Gastroesophageal sphincter (tissue), 4 donors: ENCODE measurements at regions not wholly inside any gene's neighbourhood (a gene's known extent, or its start where the extent isn't known, plus 50 kb on each side); places are given as distances from the start of the nearest gene placed in this dataset.

Experiments
- ATAC-seq: fragments of 150-250 bp; one replicate; pipeline ENCODE4 v1.9.1; 2016; ENCODE audit warnings: mild to moderate bottlenecking, moderate library complexity
- H3K27ac ChIP-seq, 4 donors: fragments of 200-600 bp; sonication (generic) in 3 of 4; 1 replicate in 3 of 4; 2 replicates in 1 of 4; pipeline ENCODE4 v1.5.1; 2016 to 2019
- H3K27me3 ChIP-seq: fragments of 200-600 bp; sonication (generic); one replicate; pipeline ENCODE4 v1.5.1; 2019
- H3K36me3 ChIP-seq, 2 donors: fragments of 200-600 bp; sonication (generic); one replicate each; pipeline ENCODE4 v1.5.1; 2019; ENCODE audit warnings: control low read depth in 1 of 2
- H3K4me1 ChIP-seq, 3 donors: fragments of 200-600 bp; sonication (generic); 1 replicate in 2 of 3; 2 replicates in 1 of 3; pipeline ENCODE4 v1.5.1; 2016 to 2019; ENCODE audit warnings: control low read depth in 2 of 3
- H3K4me3 ChIP-seq, 2 donors: fragments of 200-600 bp; sonication (generic); one replicate each; pipeline ENCODE4 v1.5.1; 2019; ENCODE audit warnings: mild to moderate bottlenecking in 1 of 2, moderate library complexity in 1 of 2
- H3K9me3 ChIP-seq, 3 donors: fragments of 200-600 bp; sonication (generic); one replicate each; pipeline ENCODE4 v1.5.1; 2017 to 2019; ENCODE audit warnings: control low read depth in 2 of 3
- CTCF ChIP-seq, 4 experiments: fragments of 200-600 bp in 2 of 4; fragments of 450-650 bp in 2 of 4; sonication (generic) in 1 of 4; IDR thresholded peaks; one replicate each; pipeline ENCODE4 v1.5.1; 2017 to 2019; ENCODE audit warnings: antibody characterized with exemption in 4 of 4, mild to moderate bottlenecking in 2 of 4, moderate library complexity in 2 of 4
- EP300 ChIP-seq: sonication (generic); formaldehyde crosslinking; IDR thresholded peaks from one replicate; pipeline ENCODE4 v1.6.1; 2017; ENCODE audit warnings: antibody characterized with exemption, mild to moderate bottlenecking
- POLR2A ChIP-seq, 2 donors: fragments of 450-650 bp; IDR thresholded peaks; one replicate each; pipeline ENCODE4 v1.6.1; 2017; ENCODE audit warnings: antibody characterized with exemption in 2 of 2, mild to moderate bottlenecking in 2 of 2, moderate library complexity in 1 of 2
- POLR2AphosphoS5 ChIP-seq: sonication (generic); formaldehyde crosslinking; IDR thresholded peaks from one replicate; pipeline ENCODE4 v1.6.1; 2017; ENCODE audit warnings: antibody characterized with exemption
- WGBS, 2 donors: methylation state at CpG; one replicate each; pipeline ENCODE4 v1.1.5; 2018; ENCODE audit warnings: low coverage in 1 of 2; 5-methylcytosine and 5-hydroxymethylcytosine counted together

GRCh38 chr1:5386371-5386770 is 605.9 kb downstream of the NPHP4 start:
- H3K27me3 ChIP-seq = peaks cover 92% of the 10 kb centered on the region
- no peaks in the 10 kb centered on the region for H3K4me1 ChIP-seq
- TF ChIP-seq POLR2AphosphoS5 = no peak
- TF ChIP-seq POLR2A (IDR thresholded peaks at IDR 0.05) = no peak
- TF ChIP-seq CTCF (IDR thresholded peaks at IDR 0.05) = no peak
- TF ChIP-seq EP300 = no peak
- H3K4me3 ChIP-seq = no peak overlapping the region
- no peak for ATAC-seq
- no peaks in the 10 kb centered on the region for H3K9me3 ChIP-seq
- 20 to 60% methylated on average over 1 of the region's 3 CpGs for WGBS, 2 donors
- H3K36me3 ChIP-seq = no peaks in the 10 kb centered on the region
- H3K27ac ChIP-seq = no peak overlapping the region

- ATAC-seq = no peak
- Histone ChIP-seq H3K36me3 (no peaks in the 10 kb centered on the region), H3K27me3 (peaks cover 92% of the 10 kb centered on the region), H3K4me1 (no peaks in the 10 kb centered on the region), H3K27ac (no peak overlapping the region), H3K4me3 (no peak overlapping the region), H3K9me3 (no peaks in the 10 kb centered on the region)
- TF ChIP-seq POLR2AphosphoS5 (no peak), CTCF (IDR thresholded peaks at IDR 0.05) (no peak), EP300 (no peak), POLR2A (IDR thresholded peaks at IDR 0.05) (no peak)
- WGBS, 2 donors = 60 to 74% methylated on average over 3 of the region's 7 CpGs
Observed at GRCh38 chr1:5385956-5386355, 606.3 kb downstream of the NPHP4 start.

- TF ChIP-seq POLR2AphosphoS5 = no peak
- no peak for TF ChIP-seq POLR2A (IDR thresholded peaks at IDR 0.05)
- Histone ChIP-seq H3K9me3 (no peaks in the 10 kb centered on the region), H3K27ac (no peak overlapping the region), H3K4me1 (no peaks in the 10 kb centered on the region), H3K4me3 (no peak overlapping the region), H3K27me3 (peaks cover 92% of the 10 kb centered on the region), H3K36me3 (no peaks in the 10 kb centered on the region)
- 65 to 69% methylated on average over 7 to 9 of the region's 14 CpGs for WGBS, 2 donors
- no peak for ATAC-seq
Observed at GRCh38 chr1:5385096-5385799, 607.0 kb downstream of the NPHP4 start.

GRCh38 chr1:5381491-5381890 is 610.7 kb downstream of the NPHP4 start:
- H3K9me3 ChIP-seq = no peaks in the 10 kb centered on the region
- H3K36me3 ChIP-seq = no peaks in the 10 kb centered on the region
- no peak overlapping the region for H3K27ac ChIP-seq
- no peaks in the 10 kb centered on the region for H3K4me1 ChIP-seq
- ATAC-seq = no peak
- TF ChIP-seq POLR2A (IDR thresholded peaks at IDR 0.05) = no peak
- TF ChIP-seq EP300 = no peak
- TF ChIP-seq POLR2AphosphoS5 = no peak
- TF ChIP-seq CTCF (IDR thresholded peaks at IDR 0.05) = no peak
- 70 to 80% methylated on average over 7 of the region's 7 CpGs for WGBS, 2 donors
- peaks cover 98% of the 10 kb centered on the region for H3K27me3 ChIP-seq
- no peak overlapping the region for H3K4me3 ChIP-seq

GRCh38 chr1:5379176-5379759 is 613.0 kb downstream of the NPHP4 start:
- WGBS, 2 donors = 82 to 90% methylated on average over 10 to 11 of the region's 12 CpGs
- no peak for ATAC-seq
- H3K4me1 ChIP-seq = peaks cover 0 to 8% (median 0%) of the 10 kb centered on the region in 3 donors
- H3K27ac ChIP-seq = no peak overlapping the region
- peaks cover 78% of the 10 kb centered on the region for H3K27me3 ChIP-seq
- H3K4me3 ChIP-seq = no peak overlapping the region
- TF ChIP-seq POLR2A (IDR thresholded peaks at IDR 0.05) (no peak), EP300 (no peak), CTCF (IDR thresholded peaks at IDR 0.05) (no peak), POLR2AphosphoS5 (no peak)
- H3K36me3 ChIP-seq = no peaks in the 10 kb centered on the region
- peaks cover 0 to under 1% (median 0%) of the 10 kb centered on the region in 3 donors for H3K9me3 ChIP-seq
